Esophagus squamous epithelium (tissue), 4 donors: ENCODE measurements at regions not wholly inside any gene's neighbourhood (a gene's known extent, or its start where the extent isn't known, plus 50 kb on each side); places are given as distances from the start of the nearest gene placed in this dataset.

Source experiments
- CTCF ChIP-seq, 6 experiments: fragments of 450-650 bp in 4 of 6; fragments of 200-600 bp in 2 of 6; sonication (generic) in 2 of 6; IDR thresholded peaks; one replicate each; pipeline ENCODE4 v1.5.1; 2016 to 2019; ENCODE audit warnings: antibody characterized with exemption in 6 of 6, mild to moderate bottlenecking in 4 of 6, moderate library complexity in 4 of 6
- POLR2A ChIP-seq, 4 donors: fragments of 450-650 bp; IDR thresholded peaks; one replicate each; pipeline ENCODE4 v1.6.1; 2017; ENCODE audit warnings: antibody characterized with exemption in 4 of 4, mild to moderate bottlenecking in 4 of 4, moderate library complexity in 3 of 4

DNA sequence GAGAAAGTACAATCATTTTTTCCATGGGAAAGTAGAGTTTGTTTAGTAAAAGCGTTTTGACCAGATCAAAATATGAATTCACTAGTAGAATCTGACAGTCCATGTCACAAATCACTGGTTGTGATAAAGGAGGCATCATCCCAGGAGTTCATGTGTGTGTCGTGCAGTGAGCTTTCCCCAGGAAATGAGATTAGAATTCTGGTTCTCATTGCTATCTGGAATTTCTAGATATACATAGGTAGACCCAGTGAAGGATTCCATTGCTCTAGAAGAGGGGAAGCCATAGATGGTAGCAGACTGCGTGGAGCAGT lies 206.6 kb downstream of the NCK2 start:
- no peak for TF ChIP-seq CTCF (IDR thresholded peaks at IDR 0.05)
- no peak for TF ChIP-seq POLR2A (IDR thresholded peaks at IDR 0.05)
